ENCODE measurements at regions not wholly inside any gene's neighbourhood (a gene's known extent, or its start where the extent isn't known, plus 50 kb on each side); places are given as distances from the start of the nearest gene placed in this dataset.
"Not testable (repeated sequence)": the region's sequence is repeated elsewhere in the genome, so short reads cannot be mapped to it uniquely, and the experiment has no call there.

DNA sequence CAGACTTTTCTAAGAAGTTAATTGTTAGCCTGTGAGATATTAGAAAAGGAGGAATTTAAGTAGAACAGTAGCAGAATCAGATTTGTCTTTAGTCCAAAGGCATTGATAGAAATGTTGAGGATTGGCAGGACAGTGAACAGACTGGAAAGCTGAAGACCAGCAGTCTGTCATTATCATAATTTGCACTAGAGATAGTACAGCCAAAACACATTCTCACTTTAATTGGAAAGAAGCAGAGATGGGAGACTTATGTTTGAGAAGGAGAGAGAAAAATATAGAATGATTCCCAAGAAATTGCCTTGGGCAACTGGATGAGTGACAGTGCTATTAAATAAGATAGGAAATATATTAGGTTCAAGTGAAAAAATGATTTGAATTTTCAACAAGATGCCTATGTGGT, 755.5 kb downstream of the SLITRK5 start:
- in situ Hi-C loops (cut with HindIII; ENCODE audit: low pct_ligation_motif_present, low pct_unique_long_range_greater_than_20kb, low sequenced_read_pairs): no loop called here
- no peak for DNase-seq

DNA sequence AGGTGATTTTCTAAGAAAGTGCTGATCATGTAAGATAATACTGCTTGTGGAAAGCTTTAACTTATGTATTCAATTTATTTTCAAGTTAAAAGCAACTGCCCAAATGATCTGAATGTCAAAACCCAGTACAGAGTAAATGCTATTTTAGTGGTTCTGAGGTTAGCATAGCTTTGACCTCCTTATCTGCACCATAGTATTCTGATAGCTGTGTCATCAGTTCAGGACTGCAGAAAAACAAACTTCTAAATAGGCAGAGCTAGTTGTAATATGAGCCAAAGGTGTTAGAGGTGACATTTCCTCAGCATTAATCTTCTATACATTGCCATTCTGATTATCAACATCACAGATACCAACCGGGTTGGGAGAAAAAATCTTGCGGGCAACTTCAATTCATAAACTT, 758.7 kb downstream of the SLITRK5 start:
- DNase-seq: no peak

DNA sequence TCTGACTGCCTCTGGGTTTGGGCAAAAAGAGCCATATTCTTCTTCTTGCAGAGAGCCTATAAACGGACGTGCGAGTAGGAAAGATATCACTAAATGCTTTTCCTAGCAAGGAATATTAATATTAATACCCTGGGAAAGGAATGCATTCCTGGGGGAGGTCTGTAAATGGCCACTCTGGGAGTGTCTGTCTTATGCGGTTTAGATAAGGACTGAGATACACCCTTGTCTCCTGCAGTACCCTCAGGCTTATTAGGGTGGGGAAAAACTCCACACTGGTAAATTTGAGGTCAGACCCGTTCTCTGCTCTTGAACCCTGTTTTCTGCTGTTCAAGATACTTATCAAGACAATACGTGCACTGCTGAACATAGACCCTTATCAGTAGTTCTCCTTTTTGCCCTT, 763.8 kb downstream of the SLITRK5 start:
- in situ Hi-C loops (cut with HindIII; ENCODE audit: low pct_ligation_motif_present, low pct_unique_long_range_greater_than_20kb, low sequenced_read_pairs): no loop called here
- DNase-seq: no peak

More for the DNA sequence above, 758.7 kb downstream of the SLITRK5 start:
- in situ Hi-C loops (cut with HindIII; ENCODE audit: low pct_ligation_motif_present, low pct_unique_long_range_greater_than_20kb, low sequenced_read_pairs): no loop called here

DNA sequence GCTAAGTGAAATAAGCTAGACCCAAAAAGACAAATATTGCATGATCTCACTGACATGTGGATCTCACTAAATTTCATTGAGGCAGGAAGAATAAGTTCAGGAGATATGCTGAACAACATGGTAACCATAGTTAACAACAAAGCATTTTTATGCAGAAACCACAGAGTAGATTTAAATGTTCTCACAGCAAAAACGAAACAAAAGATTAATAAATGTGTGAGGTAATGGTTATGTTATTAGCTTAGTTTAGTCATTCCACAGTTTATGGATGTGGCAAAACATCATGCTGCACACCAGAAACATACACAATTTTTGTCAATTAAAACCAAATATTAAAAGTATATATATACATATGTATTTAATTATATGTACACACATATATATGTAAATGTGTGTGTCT, 765.8 kb downstream of the SLITRK5 start:
- no peak for DNase-seq
- in situ Hi-C loops (cut with HindIII; ENCODE audit: low pct_ligation_motif_present, low pct_unique_long_range_greater_than_20kb, low sequenced_read_pairs): no loop called here

DNA sequence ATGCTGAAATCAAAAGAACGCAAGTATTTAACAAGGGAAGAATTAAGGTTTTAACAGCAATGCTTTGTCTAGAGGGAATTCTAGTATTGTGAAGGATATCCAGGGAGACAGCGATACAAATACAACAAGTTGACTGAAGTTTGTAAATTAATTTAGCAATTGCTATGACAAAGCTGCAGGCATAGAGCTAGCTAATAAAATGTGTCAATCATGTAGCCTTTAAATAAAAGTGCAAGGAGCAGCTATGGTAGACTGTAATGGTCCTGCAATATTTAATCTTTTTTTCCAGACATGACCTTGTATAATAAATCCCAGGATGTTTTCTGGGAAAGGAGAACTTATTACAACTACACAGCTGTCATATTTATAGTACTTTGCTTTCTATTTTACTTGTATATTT, 779.3 kb downstream of the SLITRK5 start:
- in situ Hi-C loops (cut with HindIII; ENCODE audit: low pct_ligation_motif_present, low pct_unique_long_range_greater_than_20kb, low sequenced_read_pairs): no loop called here

DNA sequence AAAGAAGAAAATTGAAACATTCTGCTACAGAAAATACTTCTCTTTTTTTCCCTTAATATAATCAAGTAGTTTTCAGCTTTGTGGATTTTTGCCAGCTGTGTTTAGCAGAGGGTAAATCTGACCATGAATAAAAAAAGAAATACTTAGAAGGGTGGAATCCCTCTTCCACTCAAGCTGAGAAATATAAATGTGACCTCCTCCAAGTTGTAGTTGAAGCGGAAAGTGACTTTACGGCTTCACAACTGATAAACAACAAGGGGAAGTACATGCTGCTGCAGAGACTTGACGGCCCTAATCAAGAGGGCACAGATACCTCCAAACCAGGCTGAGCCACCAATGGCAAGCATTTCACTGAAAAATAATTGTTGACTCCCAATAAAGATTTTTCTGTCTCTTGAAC, 785.0 kb downstream of the SLITRK5 start:
- no peak for DNase-seq
- in situ Hi-C loops (cut with HindIII; ENCODE audit: low pct_ligation_motif_present, low pct_unique_long_range_greater_than_20kb, low sequenced_read_pairs): no loop called here

More for the DNA sequence above, 779.3 kb downstream of the SLITRK5 start:
- DNase-seq: no peak

DNA sequence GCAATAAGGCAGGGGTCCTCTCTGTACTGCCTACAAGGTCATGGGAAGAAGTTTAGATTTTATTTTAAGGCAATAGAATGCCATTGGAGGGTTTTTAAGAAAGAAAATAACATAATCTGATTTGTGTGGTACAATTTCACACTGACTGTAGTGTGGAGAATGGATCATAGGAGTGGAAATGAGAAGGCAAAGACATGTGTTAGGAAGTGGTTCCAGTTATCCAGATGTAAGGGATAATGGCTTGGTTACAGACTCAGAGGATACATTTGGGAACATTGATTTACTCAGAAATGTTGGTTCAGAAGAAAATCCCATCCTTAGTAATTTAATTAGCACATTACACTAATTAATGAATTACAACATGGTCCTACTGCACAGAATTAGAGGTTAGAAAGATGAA, 788.2 kb downstream of the SLITRK5 start:
- DNase-seq: no peak
- in situ Hi-C loops (cut with HindIII; ENCODE audit: low pct_ligation_motif_present, low pct_unique_long_range_greater_than_20kb, low sequenced_read_pairs): no loop called here

- in situ Hi-C loops (cut with HindIII; ENCODE audit: low pct_ligation_motif_present, low pct_unique_long_range_greater_than_20kb, low sequenced_read_pairs): no loop called here
- no peak for DNase-seq
Measured at GRCh38 chr13:88461272-88462009, 790.3 kb downstream of the SLITRK5 start.

DNA sequence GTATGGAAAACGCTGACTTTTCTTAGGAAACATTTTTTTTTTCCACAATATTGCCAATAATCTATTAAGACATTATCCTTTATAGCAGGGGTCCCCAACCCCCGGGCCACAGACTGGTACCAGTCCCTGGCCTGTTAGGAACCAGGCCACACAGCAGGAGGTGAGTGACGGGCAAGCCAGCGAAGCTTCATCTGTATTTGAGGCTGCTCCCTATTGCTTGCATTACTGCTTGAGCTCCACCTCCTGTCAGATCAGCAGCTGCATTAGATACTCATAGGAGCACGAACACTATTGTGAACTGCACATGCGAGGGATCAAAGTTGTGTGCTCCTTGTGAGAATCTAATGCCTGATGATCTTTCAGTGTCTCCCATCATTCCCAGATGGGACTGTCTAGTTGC, 793.7 kb downstream of the SLITRK5 start:
- no peak for DNase-seq
- in situ Hi-C loops (cut with HindIII; ENCODE audit: low pct_ligation_motif_present, low pct_unique_long_range_greater_than_20kb, low sequenced_read_pairs): no loop called here

DNA sequence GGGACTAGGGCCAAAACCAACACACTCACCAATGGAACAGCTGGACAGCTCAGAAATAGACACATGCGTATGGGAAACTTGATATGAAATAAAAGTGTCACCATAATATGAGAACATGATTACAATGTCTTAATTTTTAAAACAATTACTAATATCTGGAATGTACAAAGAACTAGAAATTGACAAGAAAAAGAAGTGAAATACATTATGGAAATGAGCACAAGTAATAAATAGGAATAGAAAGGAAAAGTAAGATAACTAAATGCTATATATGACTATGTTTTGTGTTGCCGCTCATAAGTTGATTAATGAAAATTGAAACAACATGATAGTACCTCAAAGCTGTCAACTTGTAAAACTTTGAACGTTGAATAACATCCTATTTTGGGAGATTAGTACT, 801.1 kb downstream of the SLITRK5 start:
- in situ Hi-C loops (cut with HindIII; ENCODE audit: low pct_ligation_motif_present, low pct_unique_long_range_greater_than_20kb, low sequenced_read_pairs): no loop called here
- DNase-seq: no peak

GRCh38 chr13:88483202-88483601, 812.0 kb downstream of the SLITRK5 start:
- no peak for DNase-seq
- in situ Hi-C loops (cut with HindIII; ENCODE audit: low pct_ligation_motif_present, low pct_unique_long_range_greater_than_20kb, low sequenced_read_pairs): no loop called here

GRCh38 chr13:88507909-88508308, 836.7 kb downstream of the SLITRK5 start:
- in situ Hi-C loops (cut with HindIII; ENCODE audit: low pct_ligation_motif_present, low pct_unique_long_range_greater_than_20kb, low sequenced_read_pairs): no loop called here
- no peak for DNase-seq

DNA sequence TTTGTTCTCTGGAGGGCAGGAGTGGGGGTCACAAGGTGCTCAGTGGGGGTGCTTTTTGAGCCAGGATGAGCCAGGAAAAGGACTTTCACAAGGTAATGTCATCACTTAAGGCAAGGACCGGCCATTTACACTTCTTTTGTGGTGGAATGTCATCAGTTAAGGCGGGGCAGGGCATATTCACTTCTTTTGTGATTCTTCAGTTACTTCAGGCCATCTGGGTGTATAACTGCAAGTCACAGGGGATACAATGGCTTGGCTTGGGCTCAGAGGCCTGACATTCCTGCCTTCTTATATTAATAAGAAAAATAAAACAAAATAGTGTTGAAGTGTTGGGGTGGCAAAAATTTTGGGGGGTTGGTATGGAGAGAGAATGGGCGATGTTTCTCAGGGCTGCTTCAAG, 841.8 kb downstream of the SLITRK5 start:
- in situ Hi-C loops (cut with HindIII; ENCODE audit: low pct_ligation_motif_present, low pct_unique_long_range_greater_than_20kb, low sequenced_read_pairs); DNase-seq: not testable (repeated sequence)

DNA sequence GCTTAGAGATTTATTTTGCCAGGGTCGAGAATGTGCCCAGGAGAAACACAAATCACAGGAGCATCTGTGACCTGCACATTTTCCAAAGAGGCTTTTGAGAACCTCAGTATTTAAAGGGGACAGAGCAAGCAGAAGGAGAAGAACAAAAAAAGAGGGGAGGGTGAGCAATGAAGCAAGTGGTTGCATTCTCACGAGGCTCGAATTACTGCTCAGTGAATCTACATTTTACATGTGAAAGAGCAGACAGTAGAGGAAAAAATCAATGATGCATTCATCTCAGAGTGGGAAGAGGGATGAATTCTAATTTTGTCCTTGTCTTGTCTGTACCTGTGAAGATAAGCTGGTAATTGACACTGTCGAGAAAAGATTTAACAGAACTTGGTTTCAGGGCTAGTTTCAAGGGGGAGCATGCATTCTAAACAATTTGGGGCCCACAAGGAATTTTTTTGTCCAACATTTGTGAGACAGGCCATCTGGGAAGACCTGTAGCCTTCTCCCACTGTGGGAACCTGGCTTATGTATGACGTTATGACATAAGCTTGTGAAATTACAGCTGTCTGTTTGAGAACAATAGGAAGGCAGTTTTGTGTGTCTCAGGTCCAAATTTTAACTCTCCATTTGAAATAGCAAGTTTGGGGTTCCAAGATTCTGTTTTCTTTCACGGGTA, 855.1 kb downstream of the SLITRK5 start:
- in situ Hi-C loops (cut with HindIII; ENCODE audit: low pct_ligation_motif_present, low pct_unique_long_range_greater_than_20kb, low sequenced_read_pairs): no loop called here

DNA sequence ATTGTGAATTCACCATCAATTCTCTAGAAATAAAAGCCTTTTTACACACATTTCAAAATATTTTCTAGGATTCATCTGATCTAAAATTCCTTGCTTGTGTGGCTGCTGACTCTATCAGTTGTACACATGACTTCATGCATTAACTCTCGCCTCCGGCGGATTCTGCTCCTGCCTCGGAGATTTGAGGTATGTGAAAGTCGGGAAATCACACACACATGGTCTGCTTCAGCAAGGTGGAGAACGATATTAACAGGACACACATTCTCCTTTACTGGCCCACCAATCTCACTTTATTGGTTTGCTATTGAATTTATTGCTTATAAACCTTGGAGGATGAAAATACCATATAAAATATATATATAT, 855.7 kb downstream of the SLITRK5 start:
- in situ Hi-C loops (cut with HindIII; ENCODE audit: low pct_ligation_motif_present, low pct_unique_long_range_greater_than_20kb, low sequenced_read_pairs): no loop called here

More for the DNA sequence above, 855.1 kb downstream of the SLITRK5 start:
- no peak for DNase-seq

GRCh38 chr13:88541994-88542393, 870.8 kb downstream of the SLITRK5 start:
- in situ Hi-C loops (cut with HindIII; ENCODE audit: low pct_ligation_motif_present, low pct_unique_long_range_greater_than_20kb, low sequenced_read_pairs): no loop called here
- no peak for DNase-seq

More for the DNA sequence above, 855.7 kb downstream of the SLITRK5 start:
- DNase-seq: no peak

DNA sequence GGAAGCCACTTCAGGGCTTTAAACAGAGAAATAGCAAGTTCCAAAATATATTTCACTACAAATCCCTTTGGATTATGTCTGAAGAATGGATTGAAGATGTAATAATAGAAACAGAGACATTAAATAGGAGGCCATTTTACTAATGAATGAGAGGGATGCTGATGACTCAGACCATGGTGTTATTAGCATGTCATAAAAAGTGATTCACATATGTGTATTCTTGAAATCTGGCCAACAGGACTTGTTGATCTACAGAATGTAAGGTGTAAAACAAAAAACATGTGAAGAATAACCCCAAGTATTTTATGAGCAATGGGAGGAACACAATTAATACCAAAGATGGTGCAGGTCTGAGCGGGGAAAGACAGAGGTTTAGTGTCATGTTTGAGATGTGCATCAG, 873.7 kb downstream of the SLITRK5 start:
- in situ Hi-C loops (cut with HindIII; ENCODE audit: low pct_ligation_motif_present, low pct_unique_long_range_greater_than_20kb, low sequenced_read_pairs): no loop called here
- no peak for DNase-seq

DNA sequence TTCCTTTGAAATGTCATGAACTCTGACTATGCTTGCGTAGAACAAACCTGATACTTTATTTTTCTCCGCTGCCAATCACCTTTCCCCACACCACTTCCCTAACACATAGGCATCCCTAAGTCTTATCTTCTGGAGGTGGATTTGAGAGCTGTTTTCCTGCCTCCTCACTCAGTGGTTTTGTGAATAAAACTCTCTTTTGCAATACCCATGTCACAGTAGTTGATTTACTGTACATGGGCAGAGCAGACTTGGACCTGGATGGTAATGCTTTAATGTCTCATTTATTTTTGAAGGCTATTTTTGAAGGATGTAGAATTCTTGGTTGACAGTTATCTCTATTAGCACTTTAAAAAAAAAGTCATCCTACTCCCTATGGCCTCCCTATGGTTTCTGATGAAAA, 881.8 kb downstream of the SLITRK5 start:
- in situ Hi-C loops (cut with HindIII; ENCODE audit: low pct_ligation_motif_present, low pct_unique_long_range_greater_than_20kb, low sequenced_read_pairs): no loop called here
- no peak for DNase-seq

- no peak for DNase-seq
- in situ Hi-C loops (cut with HindIII; ENCODE audit: low pct_ligation_motif_present, low pct_unique_long_range_greater_than_20kb, low sequenced_read_pairs): no loop called here
Measured at GRCh38 chr13:88565566-88565965, 894.4 kb downstream of the SLITRK5 start.

DNA sequence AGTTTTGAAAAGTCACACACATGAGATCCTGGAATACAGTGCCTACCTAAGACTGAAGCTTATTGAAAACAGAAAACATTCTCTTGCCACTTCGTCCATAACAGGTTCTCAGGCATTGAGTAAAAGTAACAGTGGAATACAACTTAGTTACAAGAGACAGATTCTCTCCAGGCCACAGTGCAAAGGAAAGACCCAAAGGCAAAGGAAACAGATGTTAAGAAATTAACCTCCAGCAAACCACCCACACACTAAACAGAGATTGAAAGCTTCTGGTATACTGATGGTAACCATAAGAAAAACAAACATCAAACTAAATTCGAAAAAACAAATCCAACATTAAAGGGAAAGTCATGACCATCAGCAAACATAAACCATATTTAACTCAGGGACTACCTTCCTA, 914.7 kb downstream of the SLITRK5 start:
- DNase-seq: no peak
- in situ Hi-C loops (cut with HindIII; ENCODE audit: low pct_ligation_motif_present, low pct_unique_long_range_greater_than_20kb, low sequenced_read_pairs): no loop called here
